PFSK-1 (cell line): ENCODE measurements at regions not wholly inside any gene's neighbourhood (a gene's known extent, or its start where the extent isn't known, plus 50 kb on each side); places are given as distances from the start of the nearest gene placed in this dataset.

Experiments used
- FOXP2 ChIP-seq: optimal IDR thresholded peaks from 2 replicates; pipeline ENCODE3; 2011; ENCODE audit warnings: borderline replicate concordance, control low read depth, inconsistent platforms; ENCODE audit not compliant: insufficient read depth; ENCODE audit errors: extremely low read length, extremely low read depth
- POLR2AphosphoS5 ChIP-seq: IDR thresholded peaks from 2 replicates; pipeline ENCODE4 v1.6.1; 2012; ENCODE audit warnings: low read depth, mild to moderate bottlenecking, control low read depth, low read length, moderate library complexity
- REST ChIP-seq, 2 experiments: IDR thresholded peaks; 2 replicates each; pipeline versions ENCODE4 v1.6.1 to v1.8.0; 2011 to 2012; ENCODE audit warnings: low read depth in 2 of 2, low read length in 2 of 2, control low read depth in 1 of 2, inconsistent platforms in 1 of 2, mild to moderate bottlenecking in 1 of 2, moderate library complexity in 1 of 2; ENCODE audit not compliant: insufficient read depth in 1 of 2
- TAF1 ChIP-seq: IDR thresholded peaks from 2 replicates; pipeline ENCODE4 v1.6.1; 2012; ENCODE audit warnings: low read length, control low read depth, borderline replicate concordance; ENCODE audit not compliant: insufficient read depth

GRCh38 chr1:68930101-68930500 is 433.2 kb upstream of the DEPDC1 start:
- TF ChIP-seq REST (IDR thresholded peaks at IDR 0.05; ENCODE audit: insufficient read depth in 1 of 2, low read depth in 2 of 2, low read length in 2 of 2) (no peak), TAF1 (no peak), POLR2AphosphoS5 (no peak), FOXP2 (no peak)
